Testis (tissue), 2 donors: ENCODE measurements at regions not wholly inside any gene's neighbourhood (a gene's known extent, or its start where the extent isn't known, plus 50 kb on each side); places are given as distances from the start of the nearest gene placed in this dataset.

Source experiments
- DNase-seq: peaks from one replicate; pipeline ENCODE4 v3.0.0-alpha.2; 2019
- H3K27ac ChIP-seq, 2 donors: fragments of 200-600 bp; sonication (generic); one replicate each; pipeline ENCODE4 v1.5.1; 2019
- H3K27me3 ChIP-seq: fragments of 200-600 bp; sonication (generic); one replicate; pipeline ENCODE4 v1.5.1; 2019
- H3K36me3 ChIP-seq: fragments of 200-600 bp; sonication (generic); one replicate; pipeline ENCODE4 v1.5.1; 2017; ENCODE audit warnings: low read depth; ENCODE audit errors: missing control alignments
- H3K4me1 ChIP-seq: fragments of 200-600 bp; sonication (generic); one replicate; pipeline ENCODE4 v1.5.1; 2019
- H3K4me3 ChIP-seq, 2 donors: fragments of 200-600 bp; sonication (generic); one replicate each; pipeline ENCODE4 v1.5.1; 2017 to 2019
- H3K9me3 ChIP-seq: fragments of 200-600 bp; sonication (generic); one replicate; pipeline ENCODE4 v1.5.1; 2017
- POLR2A ChIP-seq: fragments of 450-650 bp; IDR thresholded peaks from one replicate; pipeline ENCODE4 v1.6.1; 2017; ENCODE audit warnings: antibody characterized with exemption, mild to moderate bottlenecking, moderate library complexity
- WGBS, 2 donors: methylation state at CpG; one replicate each; pipeline ENCODE4 v1.1.5; 2018; 5-methylcytosine and 5-hydroxymethylcytosine counted together
- intact Hi-C: fragments of 100-400 bp; cut with DNase I; formaldehyde crosslinking; loops from one replicate; pipeline ENCODE4 v1.15.1; 2023; ENCODE audit warnings: low total_unique reads
- TF ChIP-seq, protein P1 (sequence below), 3 experiments: fragments of 450-650 bp in 2 of 3; fragments of 200-600 bp in 1 of 3; sonication (generic) in 1 of 3; IDR thresholded peaks; one replicate each; pipeline ENCODE4 v1.5.1; 2016 to 2019; ENCODE audit warnings: antibody characterized with exemption in 3 of 3, mild to moderate bottlenecking in 2 of 3, moderate library complexity in 1 of 3

DNA sequence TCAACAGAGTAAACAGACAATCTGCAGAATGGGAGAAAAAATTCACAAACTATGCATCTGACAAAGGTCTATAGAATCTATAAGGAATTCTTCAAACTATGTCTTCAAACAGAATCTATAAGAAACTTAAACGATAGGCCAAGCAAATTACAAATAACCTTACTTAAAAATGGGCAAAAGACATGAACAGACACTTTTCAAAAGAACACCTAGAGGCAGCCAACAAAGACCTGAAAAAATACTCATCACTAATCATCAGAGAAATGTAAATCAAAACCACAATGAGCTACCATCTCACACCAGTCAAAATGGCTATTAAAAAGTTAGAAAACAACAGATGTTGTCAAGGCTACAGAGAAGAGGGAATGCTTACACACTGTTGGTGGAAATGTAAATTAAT lies 81.3 kb downstream of the ID4 start:
- no peaks in the 10 kb centered on the region for H3K4me1 ChIP-seq
- no peaks in the 10 kb centered on the region for H3K27me3 ChIP-seq
- no peak overlapping the region for H3K27ac ChIP-seq
- no peaks in the 10 kb centered on the region for H3K36me3 ChIP-seq
- no peak for DNase-seq
- no peak for TF ChIP-seq POLR2A
- TF ChIP-seq, protein P1, sequence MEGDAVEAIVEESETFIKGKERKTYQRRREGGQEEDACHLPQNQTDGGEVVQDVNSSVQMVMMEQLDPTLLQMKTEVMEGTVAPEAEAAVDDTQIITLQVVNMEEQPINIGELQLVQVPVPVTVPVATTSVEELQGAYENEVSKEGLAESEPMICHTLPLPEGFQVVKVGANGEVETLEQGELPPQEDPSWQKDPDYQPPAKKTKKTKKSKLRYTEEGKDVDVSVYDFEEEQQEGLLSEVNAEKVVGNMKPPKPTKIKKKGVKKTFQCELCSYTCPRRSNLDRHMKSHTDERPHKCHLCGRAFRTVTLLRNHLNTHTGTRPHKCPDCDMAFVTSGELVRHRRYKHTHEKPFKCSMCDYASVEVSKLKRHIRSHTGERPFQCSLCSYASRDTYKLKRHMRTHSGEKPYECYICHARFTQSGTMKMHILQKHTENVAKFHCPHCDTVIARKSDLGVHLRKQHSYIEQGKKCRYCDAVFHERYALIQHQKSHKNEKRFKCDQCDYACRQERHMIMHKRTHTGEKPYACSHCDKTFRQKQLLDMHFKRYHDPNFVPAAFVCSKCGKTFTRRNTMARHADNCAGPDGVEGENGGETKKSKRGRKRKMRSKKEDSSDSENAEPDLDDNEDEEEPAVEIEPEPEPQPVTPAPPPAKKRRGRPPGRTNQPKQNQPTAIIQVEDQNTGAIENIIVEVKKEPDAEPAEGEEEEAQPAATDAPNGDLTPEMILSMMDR (IDR thresholded peaks at IDR 0.05), result no peak
- no peak overlapping the region for H3K4me3 ChIP-seq
- 86 to 90% methylated on average over 1 of the region's 1 CpG for WGBS, 2 donors
- no peaks in the 10 kb centered on the region for H3K9me3 ChIP-seq
- intact Hi-C loops, result no loop called here

DNA sequence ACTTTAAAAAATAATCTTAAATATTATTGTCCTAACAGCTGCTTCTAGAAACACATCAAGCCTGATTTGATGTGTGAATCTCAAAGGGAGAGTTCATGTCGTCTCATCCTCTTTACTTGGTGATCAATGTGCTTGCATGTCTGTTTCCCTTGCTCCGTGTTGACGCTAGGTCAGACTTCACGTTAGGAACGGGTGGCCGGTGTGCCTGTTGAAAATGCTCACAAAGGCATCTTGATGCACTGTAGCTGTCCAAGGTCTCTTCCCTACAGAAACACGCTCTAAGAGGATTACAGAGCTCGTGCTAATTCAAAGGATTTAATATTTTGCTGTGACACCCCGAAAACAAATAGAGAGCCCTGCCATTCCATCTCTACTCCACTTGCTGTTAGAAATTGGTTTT lies 84.6 kb downstream of the ID4 start:
- Histone ChIP-seq H3K4me1 (no peaks in the 10 kb centered on the region), H3K27me3 (no peaks in the 10 kb centered on the region), H3K9me3 (no peaks in the 10 kb centered on the region), H3K36me3 (no peaks in the 10 kb centered on the region), H3K4me3 (no peak overlapping the region), H3K27ac (no peak overlapping the region)
- WGBS, 2 donors, result 43 to 48% methylated on average over 9 of the region's 9 CpGs
- intact Hi-C loops, result no loop called here
- no peak for TF ChIP-seq POLR2A
- TF ChIP-seq, protein P1 (IDR thresholded peaks at IDR 0.05), result no peak
- DNase-seq, result no peak

DNA sequence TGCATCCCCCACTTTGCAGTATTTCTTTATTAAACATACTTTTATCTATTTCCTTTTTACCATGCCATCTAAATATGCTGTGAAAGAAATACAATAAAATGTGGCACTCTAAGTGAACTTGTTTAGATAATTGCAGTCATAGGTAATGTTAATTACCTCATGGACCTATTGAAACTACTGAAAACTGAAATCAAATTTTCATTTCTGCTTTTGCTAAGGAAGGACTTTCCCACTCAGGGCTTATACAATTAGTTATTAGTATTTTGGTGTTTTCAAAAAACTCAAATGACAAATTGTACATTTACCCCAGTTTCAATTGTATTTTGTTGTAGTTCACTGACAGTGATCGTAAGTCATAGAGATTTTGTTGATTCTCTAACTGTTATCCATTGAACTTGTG lies 88.4 kb downstream of the ID4 start:
- no peaks in the 10 kb centered on the region for H3K4me1 ChIP-seq
- H3K4me3 ChIP-seq, result no peak overlapping the region
- DNase-seq, result no peak
- H3K9me3 ChIP-seq, result no peaks in the 10 kb centered on the region
- no peaks in the 10 kb centered on the region for H3K36me3 ChIP-seq
- no peaks in the 10 kb centered on the region for H3K27me3 ChIP-seq
- 88 to 98% methylated on average over 1 of the region's 1 CpG for WGBS, 2 donors
- intact Hi-C loops, result no loop called here
- no peak overlapping the region for H3K27ac ChIP-seq
- TF ChIP-seq POLR2A, result no peak
- TF ChIP-seq, protein P1 (IDR thresholded peaks at IDR 0.05), result no peak

DNA sequence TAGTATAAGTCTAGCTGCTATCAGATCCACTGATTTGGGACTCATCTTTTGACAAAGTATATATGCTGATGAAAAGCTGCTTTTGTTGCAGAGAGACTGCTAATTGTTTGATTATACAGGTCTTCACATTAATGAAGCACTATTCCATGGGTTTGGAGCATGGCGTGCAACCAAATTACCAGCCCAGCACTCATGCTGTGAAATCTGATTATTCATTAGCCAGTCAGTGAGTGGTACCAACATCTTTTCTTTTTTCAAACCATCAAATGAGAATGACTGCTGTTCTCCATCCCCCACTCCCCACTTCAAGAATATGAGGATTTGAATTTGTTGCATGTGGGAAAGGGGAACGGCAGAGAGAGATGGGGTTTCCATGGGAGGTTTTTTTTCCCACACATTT lies 91.3 kb downstream of the ID4 start:
- H3K4me3 ChIP-seq, result no peak overlapping the region
- no peaks in the 10 kb centered on the region for H3K4me1 ChIP-seq
- no peaks in the 10 kb centered on the region for H3K9me3 ChIP-seq
- H3K36me3 ChIP-seq, result no peaks in the 10 kb centered on the region
- intact Hi-C loops, result no loop called here
- DNase-seq, result no peak
- H3K27me3 ChIP-seq, result no peaks in the 10 kb centered on the region
- 78 to 80% methylated on average over 2 of the region's 2 CpGs for WGBS, 2 donors
- TF ChIP-seq POLR2A, result no peak
- TF ChIP-seq, protein P1 (IDR thresholded peaks at IDR 0.05), result no peak
- no peak overlapping the region for H3K27ac ChIP-seq

DNA sequence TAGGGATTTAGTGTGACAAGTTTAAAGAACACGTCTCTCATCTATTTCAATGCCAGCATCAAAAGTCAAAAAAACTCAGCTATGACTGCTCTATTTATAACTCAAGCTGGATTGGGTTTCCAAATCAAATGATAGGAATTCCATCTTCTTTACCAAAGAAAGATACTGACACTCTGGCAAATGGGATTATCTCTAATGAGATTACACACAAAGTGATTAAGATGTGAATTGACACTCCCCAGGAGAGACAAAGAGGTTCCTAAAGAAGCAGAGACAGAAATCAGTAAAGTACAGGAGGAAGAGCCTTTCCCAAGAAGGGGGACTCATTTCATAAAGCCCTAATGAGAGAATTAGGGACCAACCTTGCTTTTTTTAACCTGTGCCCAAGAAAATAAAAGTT lies 92.1 kb downstream of the ID4 start:
- intact Hi-C loops, result no loop called here
- H3K4me1 ChIP-seq, result no peaks in the 10 kb centered on the region
- 66 to 77% methylated on average over 1 of the region's 1 CpG for WGBS, 2 donors
- DNase-seq, result no peak
- H3K9me3 ChIP-seq, result no peaks in the 10 kb centered on the region
- no peak overlapping the region for H3K27ac ChIP-seq
- H3K36me3 ChIP-seq, result no peaks in the 10 kb centered on the region
- TF ChIP-seq, protein P1 (IDR thresholded peaks at IDR 0.05), result no peak
- no peak for TF ChIP-seq POLR2A
- H3K4me3 ChIP-seq, result no peak overlapping the region
- no peaks in the 10 kb centered on the region for H3K27me3 ChIP-seq
